Mucosa of stomach (tissue), 1 donor: ENCODE measurements at regions not wholly inside any gene's neighbourhood (a gene's known extent, or its start where the extent isn't known, plus 50 kb on each side); places are given as distances from the start of the nearest gene placed in this dataset.

Source experiments
- H3K27me3 ChIP-seq: one replicate; pipeline ENCODE4 v1.7.0; 2013; ENCODE audit warnings: mild to moderate bottlenecking, low read length; ENCODE audit not compliant: control insufficient read depth, insufficient read depth
- H3K36me3 ChIP-seq: one replicate; pipeline ENCODE4 v1.7.0; 2013; ENCODE audit warnings: low read length; ENCODE audit not compliant: control insufficient read depth, insufficient read depth
- H3K4me1 ChIP-seq: one replicate; pipeline ENCODE4 v1.7.0; 2013; ENCODE audit warnings: mild to moderate bottlenecking, low read length; ENCODE audit not compliant: control insufficient read depth, insufficient read depth
- H3K4me3 ChIP-seq: one replicate; pipeline ENCODE4 v1.7.0; 2013; ENCODE audit warnings: low read length
- H3K9ac ChIP-seq: one replicate; pipeline ENCODE4 v1.7.0; 2013; ENCODE audit warnings: mild to moderate bottlenecking, low read length, moderate library complexity
- H3K9me3 ChIP-seq: one replicate; pipeline ENCODE4 v1.7.0; 2013; ENCODE audit warnings: mild to moderate bottlenecking, low read length, moderate library complexity; ENCODE audit not compliant: control insufficient read depth
- donor health status: Pancreatic carcinoma.

GRCh38 chr18:22267697-22268096, 98.3 kb downstream of the GATA6 start:
- Histone ChIP-seq H3K4me1 (peaks cover 5% of the 10 kb centered on the region), H3K36me3 (no peaks in the 10 kb centered on the region), H3K27me3 (no peaks in the 10 kb centered on the region), H3K4me3 (no peak overlapping the region), H3K9me3 (no peaks in the 10 kb centered on the region), H3K9ac (no peak overlapping the region)

- no peak overlapping the region for H3K4me3 ChIP-seq
- no peaks in the 10 kb centered on the region for H3K27me3 ChIP-seq
- no peaks in the 10 kb centered on the region for H3K36me3 ChIP-seq
- no peaks in the 10 kb centered on the region for H3K9me3 ChIP-seq
- no peak overlapping the region for H3K9ac ChIP-seq
- H3K4me1 ChIP-seq = peaks cover 5% of the 10 kb centered on the region
Measured at GRCh38 chr18:22267225-22267624, 97.8 kb downstream of the GATA6 start.

GRCh38 chr18:22265838-22266237, 96.4 kb downstream of the GATA6 start:
- no peaks in the 10 kb centered on the region for H3K27me3 ChIP-seq
- no peak overlapping the region for H3K9ac ChIP-seq
- peaks cover 5% of the 10 kb centered on the region for H3K4me1 ChIP-seq
- H3K9me3 ChIP-seq = no peaks in the 10 kb centered on the region
- no peaks in the 10 kb centered on the region for H3K36me3 ChIP-seq
- H3K4me3 ChIP-seq = no peak overlapping the region

GRCh38 chr18:22260208-22260820, 90.9 kb downstream of the GATA6 start:
- H3K36me3 ChIP-seq = no peaks in the 10 kb centered on the region
- no peak overlapping the region for H3K9ac ChIP-seq
- no peaks in the 10 kb centered on the region for H3K4me1 ChIP-seq
- H3K4me3 ChIP-seq = no peak overlapping the region
- H3K9me3 ChIP-seq = no peaks in the 10 kb centered on the region
- no peaks in the 10 kb centered on the region for H3K27me3 ChIP-seq

- H3K4me3 ChIP-seq = no peak overlapping the region
- H3K27me3 ChIP-seq = no peaks in the 10 kb centered on the region
- H3K9me3 ChIP-seq = no peaks in the 10 kb centered on the region
- peaks cover 8% of the 10 kb centered on the region for H3K4me1 ChIP-seq
- no peaks in the 10 kb centered on the region for H3K36me3 ChIP-seq
- H3K9ac ChIP-seq = no peak overlapping the region
Measured at GRCh38 chr18:22257022-22257543, 87.7 kb downstream of the GATA6 start.

GRCh38 chr18:22254088-22254487, 84.7 kb downstream of the GATA6 start:
- no peak overlapping the region for H3K4me3 ChIP-seq
- H3K27me3 ChIP-seq = no peaks in the 10 kb centered on the region
- no peaks in the 10 kb centered on the region for H3K36me3 ChIP-seq
- H3K9me3 ChIP-seq = no peaks in the 10 kb centered on the region
- H3K9ac ChIP-seq = peak overlapping the region; percentile 13
- H3K4me1 ChIP-seq = peaks cover 19% of the 10 kb centered on the region

- H3K9me3 ChIP-seq = no peaks in the 10 kb centered on the region
- H3K9ac ChIP-seq = peak overlapping the region; percentile 13
- peaks cover 19% of the 10 kb centered on the region for H3K4me1 ChIP-seq
- H3K36me3 ChIP-seq = no peaks in the 10 kb centered on the region
- no peaks in the 10 kb centered on the region for H3K27me3 ChIP-seq
- no peak overlapping the region for H3K4me3 ChIP-seq
Measured at GRCh38 chr18:22253676-22254075, 84.3 kb downstream of the GATA6 start.

- Histone ChIP-seq H3K9ac (no peak overlapping the region), H3K4me3 (no peak overlapping the region), H3K9me3 (no peaks in the 10 kb centered on the region), H3K27me3 (no peaks in the 10 kb centered on the region), H3K4me1 (peaks cover 19% of the 10 kb centered on the region), H3K36me3 (no peaks in the 10 kb centered on the region)
Measured at GRCh38 chr18:22253156-22253555, 83.8 kb downstream of the GATA6 start.
